AG08396 (cell line): ENCODE measurements at regions not wholly inside any gene's neighbourhood (a gene's known extent, or its start where the extent isn't known, plus 50 kb on each side); places are given as distances from the start of the nearest gene placed in this dataset.
"Not testable (repeated sequence)": the region's sequence is repeated elsewhere in the genome, so short reads cannot be mapped to it uniquely, and the experiment has no call there.

Experiments used
- DNase-seq: peaks from one replicate; pipeline ENCODE4 v3.0.0; 2012; ENCODE audit warnings: low spot score, mixed read lengths

DNA sequence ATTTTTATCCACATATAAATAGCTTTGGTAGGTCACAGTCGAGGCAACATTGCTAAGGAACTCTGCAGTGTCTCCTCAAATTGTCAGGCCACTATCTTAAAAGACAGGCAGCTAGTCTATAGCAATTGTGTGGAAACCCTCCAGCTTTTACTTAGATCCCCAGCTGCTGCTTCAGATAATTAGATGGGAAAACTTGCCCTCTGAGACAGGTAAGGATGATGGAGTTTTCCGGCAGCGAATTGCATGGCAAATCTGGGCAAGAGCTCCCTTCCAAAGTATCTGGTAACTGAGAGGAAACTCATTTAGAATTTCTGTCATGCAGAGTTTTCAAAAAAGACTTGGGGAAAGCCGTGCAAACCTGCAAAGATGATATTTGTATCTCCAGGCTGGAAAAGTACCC lies 886.2 kb downstream of the UQCRFS1 start:
- DNase-seq = no peak

DNA sequence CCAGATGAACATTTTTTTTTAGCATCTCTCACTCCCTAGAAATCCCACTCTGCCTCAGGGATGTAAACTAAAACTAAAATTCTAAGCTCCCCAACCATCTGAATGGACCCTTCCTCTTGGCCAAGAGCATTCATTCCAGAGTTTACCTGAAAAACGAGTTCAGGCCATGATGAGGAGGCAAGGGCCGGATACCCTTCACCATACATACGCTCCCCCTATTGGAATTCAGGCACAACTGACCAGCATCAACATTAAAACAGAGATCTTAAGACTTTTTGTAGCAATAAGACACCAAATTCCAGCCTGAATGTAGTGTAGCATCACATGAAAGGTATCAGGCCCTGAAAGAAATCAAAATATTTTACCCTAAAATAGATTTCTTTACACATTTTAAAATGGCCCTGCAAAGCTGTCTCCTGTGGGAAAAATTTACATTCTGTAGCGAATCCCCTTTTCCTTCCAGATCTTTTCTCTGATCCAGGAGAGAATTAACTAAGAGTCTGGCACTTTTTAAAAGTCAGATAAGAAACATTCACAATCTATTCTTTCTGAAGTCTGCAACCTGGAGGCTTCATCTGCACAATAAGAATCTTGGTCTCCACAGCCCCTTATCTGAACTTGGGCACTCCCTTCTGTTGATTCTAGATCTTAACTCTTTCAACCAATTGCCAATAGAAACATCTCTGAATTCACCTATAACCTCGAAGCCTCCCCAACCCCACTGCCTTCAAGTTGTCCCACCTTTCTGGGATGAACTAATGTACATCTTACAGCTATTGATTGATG lies 888.5 kb downstream of the UQCRFS1 start:
- no peak for DNase-seq

DNA sequence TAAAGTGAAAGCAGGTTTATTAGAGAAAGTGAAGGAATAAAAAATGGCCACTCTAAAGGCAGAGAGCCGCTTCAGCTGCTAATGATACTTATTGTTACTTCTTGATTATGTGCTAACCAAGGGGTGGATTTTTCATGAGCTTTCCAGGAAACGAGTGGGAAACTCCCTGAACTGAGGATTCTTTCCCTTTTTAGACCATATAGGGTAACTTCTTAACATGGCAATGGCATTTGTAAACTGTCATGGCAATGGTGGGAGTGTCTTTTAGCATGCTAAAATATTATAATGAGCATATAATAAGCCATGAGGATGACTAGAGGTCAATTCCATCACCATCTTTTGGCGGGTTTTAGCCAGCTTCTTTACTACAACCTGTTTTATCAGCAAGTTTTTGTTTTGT lies 890.0 kb downstream of the UQCRFS1 start:
- no peak for DNase-seq

DNA sequence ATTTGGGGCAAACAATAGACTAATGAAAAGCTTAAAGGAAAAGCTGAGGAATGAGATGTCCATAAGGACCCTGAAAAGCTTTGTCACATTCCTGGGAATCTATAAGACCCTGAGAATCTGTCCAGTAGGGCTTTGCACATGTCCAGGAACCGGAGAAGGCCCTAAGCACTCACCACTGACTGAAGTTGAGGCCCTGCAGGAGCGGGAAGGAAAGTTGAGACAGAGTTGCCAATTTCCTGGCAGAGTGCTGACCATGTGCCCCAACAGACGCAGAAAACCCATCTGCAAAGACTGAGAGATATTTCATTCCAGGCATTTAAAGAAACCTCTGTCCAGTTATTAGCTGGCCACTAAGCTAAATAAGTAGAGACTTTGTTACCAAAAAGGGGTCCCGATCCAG lies 890.5 kb downstream of the UQCRFS1 start:
- no peak for DNase-seq

DNA sequence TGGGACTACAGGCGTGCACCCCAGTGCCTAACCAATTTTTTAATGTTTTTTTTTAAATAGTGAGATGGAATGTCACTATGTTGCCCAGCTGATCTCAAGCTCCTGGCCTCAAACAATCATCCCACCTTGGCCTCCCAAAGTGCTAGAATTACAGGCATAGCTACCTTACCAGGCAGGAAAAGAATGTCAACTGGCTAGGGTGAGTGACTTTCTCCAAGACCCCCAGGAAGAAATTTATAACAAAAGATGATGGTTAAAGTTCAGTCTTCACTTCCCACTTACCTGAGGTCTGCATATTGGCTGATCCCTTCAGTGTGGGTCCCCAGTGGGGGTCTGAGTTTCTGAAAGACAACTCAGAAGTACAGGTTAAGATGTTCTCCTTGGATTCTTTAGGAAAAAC lies 893.0 kb downstream of the UQCRFS1 start:
- DNase-seq = no peak

DNA sequence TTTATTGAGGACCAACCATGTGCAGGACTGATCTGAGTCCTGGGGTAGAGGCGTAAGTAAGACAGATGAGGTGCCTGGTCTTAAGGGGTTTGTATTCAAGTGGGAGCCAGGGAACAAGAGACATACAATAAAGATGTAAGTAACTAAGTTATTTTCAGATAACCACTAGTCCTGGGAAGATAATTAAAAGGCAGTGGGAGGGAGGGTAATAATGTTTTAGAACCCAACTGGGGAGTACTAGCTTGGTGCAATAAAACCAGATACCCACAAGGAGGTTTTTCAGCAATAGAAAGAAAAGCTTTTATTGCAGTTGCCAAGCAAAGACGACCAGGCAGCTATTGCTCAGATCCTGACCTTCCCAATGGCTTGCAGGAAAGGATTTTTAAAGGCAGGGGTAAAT lies 893.7 kb downstream of the UQCRFS1 start:
- no peak for DNase-seq

DNA sequence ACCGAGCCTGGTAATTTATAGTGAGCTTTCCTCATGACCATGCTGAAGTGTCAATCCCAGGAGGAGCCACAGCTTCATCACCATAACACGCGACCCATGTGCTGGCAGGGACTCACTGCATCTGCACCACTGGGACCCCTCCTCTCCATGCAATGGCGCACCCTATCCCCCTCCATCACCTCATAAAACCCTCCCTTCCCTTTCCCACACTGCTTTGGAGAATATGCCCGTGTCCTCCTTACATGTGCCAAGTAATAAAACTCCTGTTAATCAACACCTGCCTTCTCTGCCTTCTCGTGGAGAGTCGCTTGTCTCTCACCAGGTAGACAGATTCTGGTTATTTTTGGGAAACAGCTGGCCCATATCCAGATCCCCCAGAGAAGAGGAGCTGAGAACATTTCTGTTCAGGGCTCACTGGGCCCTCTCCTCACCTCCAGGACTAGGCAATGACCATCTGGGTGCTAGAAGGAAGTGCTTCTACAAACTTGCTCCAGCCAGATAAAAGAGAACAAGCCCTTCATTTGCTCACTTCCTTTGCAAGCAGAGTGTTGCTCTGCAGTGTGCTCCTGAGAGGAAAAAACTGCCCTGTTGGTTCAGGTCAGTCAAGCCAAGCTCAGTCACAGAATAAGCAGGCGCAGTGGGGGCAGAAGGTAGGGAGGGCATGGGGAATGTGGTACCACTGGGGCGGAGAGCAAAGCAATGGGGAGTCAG lies 894.3 kb downstream of the UQCRFS1 start:
- DNase-seq = no peak

DNA sequence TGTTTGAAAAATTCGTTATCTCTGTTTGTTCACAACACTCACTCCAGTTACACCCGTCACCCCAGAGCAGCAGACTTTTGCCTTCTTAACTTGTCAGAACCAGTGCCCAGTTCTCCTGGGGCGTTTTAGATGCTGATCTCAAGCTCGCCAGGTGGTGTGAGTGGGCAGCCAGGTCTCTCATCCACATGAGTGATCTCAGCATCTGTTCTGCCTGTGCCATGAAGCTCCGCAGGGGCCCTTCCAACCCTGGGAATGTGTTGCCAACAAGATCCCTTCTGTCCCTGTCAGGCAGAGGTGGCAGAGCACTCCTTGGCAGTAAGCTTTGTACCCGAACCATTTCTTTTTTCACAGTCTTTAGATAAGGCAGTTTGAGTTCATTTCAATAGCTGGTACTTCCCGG lies 896.5 kb downstream of the UQCRFS1 start:
- no peak for DNase-seq

DNA sequence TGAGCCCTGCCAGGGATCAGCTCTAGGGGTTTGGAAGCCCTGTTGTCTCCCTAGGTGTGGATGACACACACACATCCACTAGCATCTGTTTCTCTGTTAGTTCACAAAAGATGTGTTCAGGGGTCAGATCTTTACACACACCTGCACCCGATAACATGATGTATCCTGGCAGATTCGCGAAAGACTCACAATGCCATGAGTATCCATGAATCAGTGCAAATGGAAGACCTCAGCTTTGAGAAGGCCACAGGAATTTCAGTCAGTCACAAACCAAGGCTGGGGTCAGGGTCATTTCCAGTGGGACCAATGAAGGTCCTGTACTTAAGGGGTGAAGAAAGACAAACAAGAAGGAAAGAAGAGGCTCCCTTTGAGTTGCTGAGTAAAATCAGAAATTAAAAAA lies 898.2 kb downstream of the UQCRFS1 start:
- DNase-seq = no peak

DNA sequence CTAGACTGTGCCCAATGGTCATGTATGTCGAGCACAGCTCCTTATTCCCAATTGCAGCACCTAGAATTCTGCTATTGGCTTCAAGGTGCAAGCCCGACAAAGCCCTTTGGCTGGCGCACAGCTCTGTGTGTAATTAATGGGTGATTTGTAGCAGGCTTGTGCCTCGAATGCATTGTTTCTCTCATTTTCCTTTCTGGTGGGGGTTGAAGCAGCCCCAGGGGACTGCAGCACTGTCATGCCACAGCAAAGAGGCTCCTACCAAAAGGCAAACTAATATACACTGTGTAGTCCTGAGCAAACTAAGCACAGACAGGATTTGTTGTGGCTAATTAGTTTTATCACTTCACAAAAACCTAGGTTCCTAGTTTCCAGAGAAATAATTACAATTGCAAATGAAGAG lies 898.7 kb downstream of the UQCRFS1 start:
- DNase-seq = no peak

DNA sequence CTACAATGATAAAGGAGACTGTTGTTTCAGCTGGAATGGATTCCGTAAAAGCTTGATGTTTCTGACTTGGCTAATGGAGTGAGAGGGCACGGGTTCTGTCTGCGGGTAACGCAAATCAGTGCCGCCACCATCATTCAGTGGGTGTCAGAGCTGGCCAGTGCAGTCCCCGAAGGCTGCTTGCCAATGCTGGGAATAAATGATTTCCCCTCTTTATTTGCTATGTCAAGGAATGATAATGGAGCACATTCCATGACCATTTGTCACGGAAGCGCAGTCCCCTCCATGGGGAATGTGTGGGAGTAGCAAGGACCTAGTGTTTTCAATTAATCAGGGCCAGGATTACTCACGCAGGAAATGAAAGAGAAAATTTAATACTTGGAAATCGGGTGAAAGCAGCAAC lies 899.3 kb downstream of the UQCRFS1 start:
- DNase-seq = peak; percentile 32

DNA sequence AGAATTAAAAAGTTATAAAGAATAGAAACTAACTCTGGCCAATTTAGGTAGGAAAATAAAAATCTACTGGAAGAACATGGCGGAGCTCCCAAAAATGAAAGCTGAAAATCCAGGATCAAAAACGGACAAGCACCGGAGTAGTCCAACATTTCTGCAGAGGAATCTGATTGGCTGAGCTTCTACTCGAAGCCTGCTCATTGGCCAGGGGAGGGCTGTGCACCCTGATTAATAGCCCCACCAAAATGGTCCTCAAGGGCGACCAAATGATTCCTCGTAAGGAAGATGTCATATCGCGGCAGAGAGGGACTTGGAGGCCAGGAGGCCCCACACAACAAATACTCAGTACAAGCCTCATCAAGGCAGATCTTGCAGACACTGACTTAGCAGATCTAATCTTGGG lies 900.7 kb downstream of the UQCRFS1 start:
- no peak for DNase-seq

DNA sequence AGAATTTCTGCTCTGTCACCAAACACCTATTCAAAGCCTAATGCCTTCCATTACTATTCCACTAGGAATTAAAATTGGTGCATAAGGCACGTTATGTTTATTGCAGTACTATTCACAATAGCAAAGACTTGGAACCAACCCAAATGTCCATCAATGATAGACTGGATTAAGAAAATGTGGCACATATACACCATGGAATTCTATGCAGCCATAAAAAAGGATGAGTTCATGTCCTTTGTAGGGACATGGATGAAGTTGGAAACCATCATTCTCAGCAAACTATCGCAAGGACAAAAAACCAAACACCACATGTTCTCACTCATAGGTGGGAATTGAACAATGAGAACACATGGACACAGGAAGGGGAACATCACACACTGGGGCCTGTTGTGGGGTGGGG lies 902.1 kb downstream of the UQCRFS1 start:
- DNase-seq = not testable (repeated sequence)

DNA sequence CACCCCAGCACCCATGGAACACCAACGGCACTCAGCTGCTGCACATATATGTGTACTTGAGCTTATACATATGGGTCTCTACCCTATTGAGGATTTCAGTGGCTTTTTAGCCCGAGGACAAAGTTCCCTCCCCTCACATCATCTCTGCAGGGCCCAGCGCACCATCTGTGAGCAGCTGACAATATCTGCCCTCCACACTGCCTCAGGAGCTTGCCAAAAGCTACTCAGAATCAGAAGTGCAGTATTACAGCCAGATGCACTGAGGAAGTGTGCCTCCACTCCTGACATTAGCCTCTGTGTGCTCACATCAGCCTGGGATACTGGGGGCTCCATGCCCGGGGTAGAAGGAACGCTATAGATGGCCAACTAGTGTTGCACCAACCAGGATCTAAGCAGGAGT lies 903.9 kb downstream of the UQCRFS1 start:
- no peak for DNase-seq

DNA sequence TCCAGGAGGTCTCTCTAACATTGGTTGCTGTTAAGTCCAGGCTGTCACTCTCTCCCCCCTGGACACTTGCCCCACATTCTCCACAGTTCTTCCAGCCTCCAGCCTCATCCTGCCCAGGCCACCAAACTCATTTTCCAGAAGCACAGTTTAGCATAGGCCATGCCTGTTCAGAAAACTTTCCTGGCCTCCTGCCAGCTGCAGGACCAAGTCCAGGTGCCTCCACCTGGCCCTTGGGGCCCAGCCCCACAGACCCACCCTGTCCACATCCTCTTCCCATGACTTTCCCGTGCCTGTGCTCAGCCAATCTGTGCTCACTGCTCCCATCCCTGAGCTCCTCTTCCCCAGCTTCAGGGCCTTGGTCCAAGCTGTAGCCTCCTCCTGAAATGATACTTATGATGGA lies 905.0 kb downstream of the UQCRFS1 start:
- DNase-seq = no peak

DNA sequence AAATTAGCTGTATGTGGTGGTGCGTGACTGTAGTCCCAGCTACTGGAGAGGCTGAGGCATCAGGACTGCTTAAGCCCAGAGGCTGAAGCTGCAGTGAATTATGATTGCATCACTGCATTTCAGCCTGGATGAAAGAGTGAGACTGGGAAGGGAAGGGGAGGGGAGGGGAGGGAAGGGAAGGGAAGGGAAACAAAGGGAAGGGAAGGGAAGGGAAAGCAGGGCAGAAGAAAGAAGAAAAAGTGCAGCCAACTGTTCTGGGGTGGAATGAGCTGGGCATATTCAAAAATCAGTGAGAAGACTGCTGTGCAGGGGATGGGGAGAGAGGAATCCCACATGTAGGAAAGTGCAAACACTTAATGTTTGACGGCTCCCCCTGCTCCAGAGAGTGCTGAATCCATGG lies 905.5 kb downstream of the UQCRFS1 start:
- DNase-seq = no peak

DNA sequence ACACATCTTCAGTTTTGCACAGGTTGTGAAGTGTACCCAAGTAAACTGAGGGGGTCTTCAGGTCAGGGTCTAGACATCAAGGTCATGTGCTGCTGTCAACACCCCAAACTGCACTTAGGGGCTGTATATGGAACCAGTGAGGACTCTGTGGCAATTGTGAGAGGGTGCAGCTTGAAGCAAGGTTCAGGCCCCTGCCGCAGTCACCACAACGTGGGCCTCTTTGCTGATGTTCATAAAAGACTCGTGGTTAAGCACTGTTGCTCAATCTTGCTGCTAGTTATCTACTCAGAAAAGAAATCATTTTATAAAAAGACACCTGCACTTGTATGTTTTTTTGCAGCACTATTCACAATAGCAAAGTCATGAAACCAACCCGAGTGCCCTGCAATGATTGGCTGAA lies 907.4 kb downstream of the UQCRFS1 start:
- no peak for DNase-seq

DNA sequence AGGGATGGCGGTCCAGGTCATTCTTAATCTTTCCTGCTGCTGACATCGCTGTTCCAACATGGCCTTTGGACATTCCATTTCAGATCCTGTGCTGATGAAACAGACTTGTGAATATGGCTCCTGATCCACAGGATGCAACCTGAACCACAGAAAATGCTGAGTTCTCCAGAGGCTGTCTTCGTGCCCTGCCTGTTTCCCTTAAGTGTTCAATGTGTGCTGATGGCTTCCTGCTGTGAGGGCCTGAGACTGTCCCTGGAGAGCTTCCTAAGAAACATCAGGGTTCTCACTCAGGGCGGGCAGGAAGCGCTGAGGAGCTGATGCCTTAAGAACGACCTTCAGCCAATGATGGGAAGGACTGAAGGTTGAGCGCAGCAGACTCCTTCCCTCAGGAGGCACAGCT lies 909.4 kb downstream of the UQCRFS1 start:
- DNase-seq = no peak

DNA sequence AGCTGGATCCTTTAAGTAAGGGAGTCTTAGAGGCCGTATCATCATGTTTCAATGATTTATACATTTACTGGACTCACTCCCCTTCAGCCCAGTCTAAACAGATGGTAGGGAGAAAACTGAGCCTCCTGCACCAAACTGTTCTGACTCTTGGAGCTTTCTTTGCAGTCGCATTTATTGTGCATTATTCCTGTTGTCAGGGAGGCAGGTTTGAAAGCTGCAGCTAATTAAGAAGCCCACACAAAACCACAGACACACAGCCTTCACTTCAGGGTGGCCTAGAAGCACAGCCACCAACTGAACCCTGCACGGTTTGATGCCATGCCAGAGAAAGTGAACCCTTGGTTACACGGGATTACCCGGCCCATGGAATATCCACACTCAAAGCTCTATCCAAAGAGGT lies 911.0 kb downstream of the UQCRFS1 start:
- no peak for DNase-seq

DNA sequence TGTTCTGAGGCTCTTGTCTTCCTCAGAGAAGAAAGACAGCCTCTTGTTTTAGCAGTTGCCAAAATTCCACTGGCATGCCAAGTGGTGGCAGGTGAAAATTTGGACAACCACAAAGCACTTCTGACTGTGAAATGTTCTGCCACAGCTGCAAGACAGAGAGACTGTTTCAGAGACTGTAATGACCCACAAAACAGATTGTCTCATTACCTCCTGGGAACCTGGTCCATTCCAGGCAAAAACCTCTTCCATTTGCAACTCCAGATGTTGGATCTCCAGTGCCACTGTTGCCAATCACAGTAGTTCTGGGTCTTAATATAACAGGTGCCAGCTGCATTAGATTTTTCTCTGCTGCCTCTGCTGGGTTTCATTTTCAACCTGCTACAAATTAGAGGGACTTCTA lies 911.5 kb downstream of the UQCRFS1 start:
- DNase-seq = no peak

DNA sequence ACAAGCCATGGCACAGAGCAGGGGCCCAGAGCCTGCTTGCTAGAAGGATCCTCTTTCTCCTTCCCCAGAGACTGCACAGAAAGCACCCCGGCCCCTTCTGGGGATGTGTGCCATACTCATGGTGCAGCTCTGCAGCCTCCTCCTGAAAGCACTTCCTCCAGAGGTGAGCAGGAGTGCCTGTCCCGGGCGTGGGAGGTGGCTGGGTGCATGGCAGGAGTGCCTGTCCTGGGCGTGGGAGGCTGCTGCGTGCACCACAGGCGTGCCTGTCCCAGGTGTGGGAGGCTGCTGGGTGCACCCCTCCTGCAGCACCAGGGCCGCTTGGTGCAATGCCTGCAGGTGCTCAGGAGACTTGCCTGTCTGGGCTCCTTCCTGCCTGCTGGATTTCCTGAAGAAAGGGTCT lies 913.3 kb downstream of the UQCRFS1 start:
- no peak for DNase-seq

DNA sequence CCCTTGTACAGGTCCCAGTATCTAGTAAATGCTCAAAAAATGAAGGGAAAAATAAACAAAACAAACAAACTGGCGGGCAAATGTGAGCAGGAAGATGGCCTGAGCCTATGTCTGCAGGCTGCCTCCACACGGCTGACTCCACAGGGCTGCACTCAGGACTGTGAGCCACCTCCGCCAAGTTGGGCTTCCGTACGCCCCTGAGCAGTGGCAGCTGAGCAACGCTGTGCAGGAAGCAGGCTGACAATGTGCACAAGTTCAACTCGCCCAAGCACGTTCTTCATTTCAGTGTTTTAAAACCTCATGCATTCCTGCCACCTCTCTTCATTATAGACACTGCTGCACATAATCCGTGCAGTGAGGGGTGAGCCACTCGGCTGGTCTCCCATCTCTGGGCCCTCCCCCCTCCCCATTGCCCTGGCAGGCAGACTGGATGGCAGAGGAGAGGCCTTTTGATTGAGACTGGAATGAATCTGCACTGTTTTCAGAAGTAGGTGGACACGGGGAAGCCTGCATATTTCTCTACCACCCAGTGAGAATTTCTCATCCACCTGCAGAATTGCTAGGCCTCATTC lies 915.3 kb downstream of the UQCRFS1 start:
- no peak for DNase-seq

DNA sequence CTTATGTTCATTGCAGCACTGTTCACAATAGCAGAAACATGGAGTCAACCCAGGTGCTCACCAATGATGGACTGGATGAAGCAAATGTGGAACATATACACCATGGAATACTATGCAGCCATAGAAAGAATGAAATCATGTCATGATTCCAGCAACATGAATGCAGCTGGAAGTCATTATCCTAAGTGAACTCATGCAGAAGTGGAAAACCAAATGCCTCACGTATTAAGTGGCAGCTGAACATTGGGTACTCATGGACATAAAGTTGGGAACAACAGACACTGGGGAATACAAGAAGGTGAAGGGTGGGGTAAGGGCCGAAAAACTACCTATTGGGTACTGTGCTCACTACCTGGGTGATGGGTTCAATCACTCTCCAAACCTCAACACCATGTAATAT lies 915.9 kb downstream of the UQCRFS1 start:
- no peak for DNase-seq

DNA sequence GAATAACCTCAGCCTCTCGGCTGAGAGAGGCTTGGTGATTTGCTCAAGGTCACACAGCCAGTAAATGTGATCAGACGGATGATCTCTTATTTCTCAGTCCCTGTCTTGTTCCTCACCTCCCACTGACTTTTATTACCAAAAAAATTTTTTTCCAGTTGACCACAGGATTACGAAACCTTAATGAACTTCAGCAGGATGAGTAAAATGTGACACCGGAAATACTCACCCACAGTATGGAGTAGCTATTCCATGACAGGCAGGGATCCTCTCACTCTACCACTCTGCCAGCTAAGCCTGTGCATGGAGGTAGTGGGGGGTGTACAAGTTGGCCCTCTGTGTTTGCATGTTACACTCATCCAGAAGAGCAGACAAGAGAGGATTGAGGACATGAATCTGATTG lies 916.4 kb downstream of the UQCRFS1 start:
- no peak for DNase-seq
